ENCODE measurements at regions not wholly inside any gene's neighbourhood (a gene's known extent, or its start where the extent isn't known, plus 50 kb on each side); places are given as distances from the start of the nearest gene placed in this dataset.

GRCh38 chr10:62709200-62709599 lies 95.3 kb upstream of the ADO start:
- ATAC-seq = no peak
- no peak for TF ChIP-seq POLR2A (IDR thresholded peaks at IDR 0.05)
- TF ChIP-seq, protein P1, sequence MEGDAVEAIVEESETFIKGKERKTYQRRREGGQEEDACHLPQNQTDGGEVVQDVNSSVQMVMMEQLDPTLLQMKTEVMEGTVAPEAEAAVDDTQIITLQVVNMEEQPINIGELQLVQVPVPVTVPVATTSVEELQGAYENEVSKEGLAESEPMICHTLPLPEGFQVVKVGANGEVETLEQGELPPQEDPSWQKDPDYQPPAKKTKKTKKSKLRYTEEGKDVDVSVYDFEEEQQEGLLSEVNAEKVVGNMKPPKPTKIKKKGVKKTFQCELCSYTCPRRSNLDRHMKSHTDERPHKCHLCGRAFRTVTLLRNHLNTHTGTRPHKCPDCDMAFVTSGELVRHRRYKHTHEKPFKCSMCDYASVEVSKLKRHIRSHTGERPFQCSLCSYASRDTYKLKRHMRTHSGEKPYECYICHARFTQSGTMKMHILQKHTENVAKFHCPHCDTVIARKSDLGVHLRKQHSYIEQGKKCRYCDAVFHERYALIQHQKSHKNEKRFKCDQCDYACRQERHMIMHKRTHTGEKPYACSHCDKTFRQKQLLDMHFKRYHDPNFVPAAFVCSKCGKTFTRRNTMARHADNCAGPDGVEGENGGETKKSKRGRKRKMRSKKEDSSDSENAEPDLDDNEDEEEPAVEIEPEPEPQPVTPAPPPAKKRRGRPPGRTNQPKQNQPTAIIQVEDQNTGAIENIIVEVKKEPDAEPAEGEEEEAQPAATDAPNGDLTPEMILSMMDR (IDR thresholded peaks at IDR 0.05 in 4 of 5, conservative IDR thresholded peaks at IDR 0.05 in 1 of 5) = no peak
- Histone ChIP-seq H3K27me3 (no peaks in the 10 kb centered on the region), H3K4me1 (no peaks in the 10 kb centered on the region), H3K36me3 (no peaks in the 10 kb centered on the region), H3K27ac (no peak overlapping the region), H3K9me3 (no peaks in the 10 kb centered on the region), H3K4me3 (no peak overlapping the region)
- no peak for DNase-seq
- in situ Hi-C loops (cut with MboI; ENCODE audit: low sequenced_read_pairs in 4 of 4) = no loop called here
- intact Hi-C loops (cut with DNase I; ENCODE audit: low total_unique reads) = no loop called here

DNA sequence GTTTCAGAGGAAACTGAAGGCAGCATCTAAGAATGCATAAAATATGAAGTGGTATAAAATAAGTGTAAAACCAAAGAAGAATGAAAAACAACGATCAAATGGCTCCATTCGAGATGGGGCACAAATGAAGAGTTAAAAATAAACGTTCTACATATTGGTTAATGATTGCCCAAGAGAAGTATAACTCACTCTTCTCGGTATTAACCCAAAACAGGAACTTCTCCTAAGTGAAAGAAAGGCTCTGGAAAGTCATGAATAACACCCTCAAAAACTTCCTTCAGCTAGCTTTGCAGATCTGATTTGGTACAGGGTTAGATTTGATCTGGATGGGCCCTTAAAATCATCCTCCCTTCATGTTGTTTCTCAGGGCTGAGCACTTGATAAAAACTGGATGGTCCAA lies 94.3 kb upstream of the ADO start:
- Histone ChIP-seq H3K27me3 (no peaks in the 10 kb centered on the region), H3K27ac (no peak overlapping the region), H3K4me3 (no peak overlapping the region), H3K4me1 (no peaks in the 10 kb centered on the region), H3K9me3 (no peaks in the 10 kb centered on the region), H3K36me3 (no peaks in the 10 kb centered on the region)
- no peak for DNase-seq
- intact Hi-C loops (cut with DNase I; ENCODE audit: low total_unique reads) (no loop called here), in situ Hi-C loops (cut with MboI; ENCODE audit: low sequenced_read_pairs in 4 of 4) (no loop called here)
- ATAC-seq = no peak
- TF ChIP-seq, protein P1 (IDR thresholded peaks at IDR 0.05 in 4 of 5, conservative IDR thresholded peaks at IDR 0.05 in 1 of 5) = no peak
- no peak for TF ChIP-seq POLR2A (IDR thresholded peaks at IDR 0.05)

DNA sequence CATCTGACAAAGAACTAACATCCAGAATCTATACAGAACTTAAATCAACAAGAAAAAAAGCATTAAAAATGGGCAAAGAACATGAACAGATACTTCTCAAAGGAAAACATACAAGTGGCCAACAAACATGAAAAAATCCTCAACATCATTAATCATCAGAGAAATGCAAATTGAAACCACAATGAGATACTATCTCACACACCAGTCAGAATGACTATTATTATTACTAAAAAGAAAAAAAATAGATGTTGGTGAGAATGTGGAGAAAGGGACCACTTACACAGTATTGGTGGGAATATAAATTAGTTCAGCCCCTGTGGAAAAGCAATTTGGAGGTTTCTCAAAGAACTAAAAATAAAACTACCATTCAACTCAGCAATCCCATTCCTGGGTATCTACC lies 89.1 kb upstream of the ADO start:
- TF ChIP-seq, protein P1 (IDR thresholded peaks at IDR 0.05 in 4 of 5, conservative IDR thresholded peaks at IDR 0.05 in 1 of 5) = no peak
- no peak for TF ChIP-seq POLR2A (IDR thresholded peaks at IDR 0.05)
- Histone ChIP-seq H3K4me1 (no peaks in the 10 kb centered on the region), H3K27ac (no peak overlapping the region), H3K4me3 (no peak overlapping the region), H3K27me3 (no peaks in the 10 kb centered on the region), H3K9me3 (no peaks in the 10 kb centered on the region), H3K36me3 (no peaks in the 10 kb centered on the region)
- intact Hi-C loops (cut with DNase I; ENCODE audit: low total_unique reads) (no loop called here), in situ Hi-C loops (cut with MboI; ENCODE audit: low sequenced_read_pairs in 4 of 4) (no loop called here)
- no peak for ATAC-seq
- no peak for DNase-seq

GRCh38 chr10:62718585-62718984 lies 85.9 kb upstream of the ADO start:
- H3K4me3 ChIP-seq = no peak overlapping the region
- no peak overlapping the region for H3K27ac ChIP-seq
- no peaks in the 10 kb centered on the region for H3K4me1 ChIP-seq
- DNase-seq = no peak
- H3K36me3 ChIP-seq = no peaks in the 10 kb centered on the region
- TF ChIP-seq, protein P1 (IDR thresholded peaks at IDR 0.05 in 4 of 5, conservative IDR thresholded peaks at IDR 0.05 in 1 of 5) = no peak
- TF ChIP-seq POLR2A (IDR thresholded peaks at IDR 0.05) = no peak
- in situ Hi-C loops (cut with MboI; ENCODE audit: low sequenced_read_pairs in 4 of 4) = no loop called here
- no peak for ATAC-seq
- no peaks in the 10 kb centered on the region for H3K9me3 ChIP-seq
- intact Hi-C loops (cut with DNase I; ENCODE audit: low total_unique reads) = no loop called here
- H3K27me3 ChIP-seq = no peaks in the 10 kb centered on the region

GRCh38 chr10:62719061-62719460 lies 85.5 kb upstream of the ADO start:
- ATAC-seq (no peak), DNase-seq (no peak)
- no peaks in the 10 kb centered on the region for H3K9me3 ChIP-seq
- no peak overlapping the region for H3K27ac ChIP-seq
- no peaks in the 10 kb centered on the region for H3K36me3 ChIP-seq
- no peak overlapping the region for H3K4me3 ChIP-seq
- intact Hi-C loops (cut with DNase I; ENCODE audit: low total_unique reads) = no loop called here
- H3K27me3 ChIP-seq = no peaks in the 10 kb centered on the region
- TF ChIP-seq, protein P1 (IDR thresholded peaks at IDR 0.05 in 4 of 5, conservative IDR thresholded peaks at IDR 0.05 in 1 of 5) = no peak
- no peak for TF ChIP-seq POLR2A (IDR thresholded peaks at IDR 0.05)
- in situ Hi-C loops (cut with MboI; ENCODE audit: low sequenced_read_pairs in 4 of 4) = no loop called here
- H3K4me1 ChIP-seq = no peaks in the 10 kb centered on the region

Data from gastrocnemius medialis (tissue), 4 donors.